NCI-H526 (cell line): ENCODE measurements at regions not wholly inside any gene's neighbourhood (a gene's known extent, or its start where the extent isn't known, plus 50 kb on each side); places are given as distances from the start of the nearest gene placed in this dataset.

ENCODE experiments used
- DNase-seq, 2 experiments: peaks; one replicate each; lab custom pipeline; 2025; lab: John Stamatoyannopoulos, UW

DNA sequence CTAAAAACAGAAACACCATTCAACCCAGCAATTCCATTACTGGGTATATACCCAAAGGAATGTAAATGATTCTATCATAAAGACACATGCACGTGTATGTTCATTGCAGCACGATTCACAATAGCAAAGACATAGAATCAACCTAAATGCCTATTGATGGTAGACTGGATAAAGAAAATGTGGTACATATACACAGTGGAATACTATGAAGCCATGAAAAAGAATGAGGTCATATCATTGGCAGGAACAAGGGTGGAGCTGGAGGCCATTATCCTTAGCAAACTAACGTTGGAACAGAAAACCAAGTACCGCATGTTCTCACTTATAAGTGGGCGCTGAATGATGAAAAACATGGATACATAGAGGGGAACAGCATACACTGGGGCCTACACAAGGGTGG, 77.2 kb upstream of the MYOCD start:
- DNase-seq, result no peak

DNA sequence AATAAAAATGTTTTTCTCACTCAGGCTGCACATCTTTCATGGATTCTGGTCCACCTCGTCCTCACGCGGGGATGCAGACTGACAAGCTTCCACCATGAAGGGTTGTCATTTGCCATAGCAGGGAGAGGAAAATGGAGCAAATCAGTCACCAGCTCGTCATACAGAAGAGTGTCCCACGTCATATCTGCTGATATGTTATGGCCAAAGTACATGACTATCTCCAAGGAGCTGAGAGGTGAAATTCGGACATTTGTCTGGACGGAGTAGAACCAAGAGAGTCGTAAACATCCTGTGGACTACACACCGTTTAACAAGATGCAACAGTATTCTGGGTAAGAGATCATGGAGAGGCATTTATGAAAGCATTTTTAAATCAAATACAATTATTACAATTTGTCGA, 75.3 kb upstream of the MYOCD start:
- DNase-seq, result no peak

DNA sequence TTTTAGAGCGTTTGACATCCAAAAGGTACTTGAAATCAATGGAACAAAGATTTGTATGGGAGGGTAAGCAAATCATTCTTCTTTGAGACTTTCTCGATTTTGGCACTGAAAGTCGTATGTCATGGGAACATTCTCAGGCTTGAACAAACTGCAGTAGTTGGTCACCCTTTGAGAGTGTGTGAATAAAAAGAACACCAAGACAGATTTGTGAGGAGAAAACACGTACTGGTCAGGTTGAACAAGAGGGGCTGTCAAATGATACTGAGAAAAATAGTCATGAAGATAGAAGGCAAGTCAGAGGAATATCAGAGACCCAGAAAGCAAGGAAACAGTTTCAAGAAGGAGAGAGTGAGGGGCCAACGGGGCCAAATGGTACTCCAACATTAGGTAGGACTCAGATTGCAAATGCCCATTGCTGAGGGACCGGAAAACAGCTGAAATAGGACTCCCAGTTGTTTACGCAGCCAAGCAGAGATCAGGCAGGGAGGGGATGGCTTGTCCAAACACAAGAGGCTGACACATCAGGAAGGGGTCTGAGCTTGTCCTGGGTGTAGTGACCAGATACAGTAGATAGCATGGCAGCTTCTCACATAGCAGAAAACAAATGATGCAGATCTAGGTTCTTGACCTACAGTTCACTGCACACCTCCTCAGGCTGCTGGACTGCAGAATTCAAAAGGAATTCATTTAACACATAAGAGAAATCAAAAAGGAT, 74.5 kb upstream of the MYOCD start:
- DNase-seq, result no peak

DNA sequence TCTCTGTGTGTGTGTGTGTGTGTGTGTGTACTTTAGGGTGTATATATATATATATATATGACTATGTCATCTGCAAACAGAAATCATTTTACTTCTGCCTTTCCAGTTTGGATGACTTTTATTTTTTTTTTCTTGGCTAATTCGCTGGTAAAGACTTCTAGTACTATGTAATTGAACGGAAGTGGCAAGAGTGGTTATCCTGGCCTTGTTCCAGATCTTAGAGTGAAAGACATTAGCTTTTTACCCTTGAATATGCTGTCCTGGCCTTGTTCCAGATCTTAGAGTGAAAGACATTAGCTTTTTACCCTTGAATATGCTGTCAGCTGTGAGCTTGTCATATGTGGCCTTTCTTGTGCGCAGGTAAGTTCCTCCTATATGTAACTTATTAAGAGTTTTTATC, 72.7 kb upstream of the MYOCD start:
- DNase-seq, result no peak

DNA sequence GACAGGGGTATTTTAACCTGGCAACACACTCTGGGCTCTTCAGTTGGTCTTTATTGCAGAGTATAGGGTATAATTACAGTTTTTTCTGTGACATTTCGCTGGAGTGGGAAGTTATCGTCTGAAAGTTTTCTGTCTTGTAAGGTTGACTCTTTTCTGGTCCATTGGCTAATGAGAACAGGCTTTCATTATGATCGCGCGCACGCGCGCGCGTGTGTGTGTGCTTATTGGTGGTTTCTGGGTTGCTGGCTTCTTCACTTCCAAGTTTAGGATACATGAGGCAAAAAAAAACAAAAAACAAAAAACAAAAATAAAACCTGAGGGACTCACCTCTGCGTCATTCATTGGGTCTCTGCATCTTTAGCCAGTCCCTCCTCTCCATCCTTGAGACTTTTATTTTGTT, 68.7 kb upstream of the MYOCD start:
- no peak for DNase-seq

DNA sequence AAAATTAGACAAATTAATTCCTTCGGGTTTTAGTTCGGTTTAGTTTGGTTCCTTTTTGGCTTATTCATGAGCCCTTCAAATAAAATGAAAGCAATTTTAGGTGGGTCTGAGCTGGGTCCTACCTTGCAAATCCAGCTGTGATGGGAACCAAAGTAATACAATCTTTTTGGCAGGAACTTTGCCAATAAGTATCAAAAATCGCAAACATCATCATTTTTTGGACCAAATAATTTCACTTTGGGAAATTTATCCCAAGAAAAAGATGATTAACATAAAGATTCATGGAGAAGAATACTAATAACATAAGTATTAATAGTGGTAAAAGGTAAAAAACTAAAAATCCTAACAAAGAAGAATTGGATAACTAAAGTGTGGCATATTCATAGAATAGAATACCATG, 67.8 kb upstream of the MYOCD start:
- no peak for DNase-seq

DNA sequence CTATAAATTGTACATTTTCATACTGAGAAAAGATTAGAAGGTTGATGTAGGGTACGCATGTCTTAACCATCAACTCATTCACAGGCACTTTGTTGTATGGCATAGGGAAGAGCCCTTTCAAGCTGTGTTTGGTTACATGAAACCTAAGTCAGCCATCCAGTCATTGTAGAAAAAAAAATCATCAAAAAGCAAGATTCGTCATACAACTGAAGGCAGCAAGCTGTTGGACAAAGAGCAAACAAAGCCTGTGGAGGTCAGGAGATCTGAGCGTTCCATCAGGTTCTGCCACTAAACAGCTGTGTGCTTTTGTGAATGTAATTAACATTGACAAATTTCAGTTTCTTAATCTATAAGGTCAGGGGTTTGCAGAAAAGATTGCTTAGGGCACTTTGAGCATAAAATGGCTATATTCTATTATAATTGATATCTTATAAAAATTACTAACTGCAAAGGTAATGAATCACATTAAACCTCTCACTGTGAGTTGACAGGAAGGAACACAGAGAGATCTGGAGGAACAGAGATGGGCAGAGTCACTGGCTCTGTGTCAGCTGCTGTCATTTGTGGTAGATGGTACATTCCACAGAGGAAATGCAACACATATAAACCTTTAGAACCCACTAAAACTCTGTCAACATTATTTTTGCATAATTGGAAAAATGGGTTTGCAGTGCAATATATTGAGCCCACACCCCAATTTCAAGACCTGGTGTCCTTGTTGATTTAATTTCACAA, 66.3 kb upstream of the MYOCD start:
- no peak for DNase-seq

DNA sequence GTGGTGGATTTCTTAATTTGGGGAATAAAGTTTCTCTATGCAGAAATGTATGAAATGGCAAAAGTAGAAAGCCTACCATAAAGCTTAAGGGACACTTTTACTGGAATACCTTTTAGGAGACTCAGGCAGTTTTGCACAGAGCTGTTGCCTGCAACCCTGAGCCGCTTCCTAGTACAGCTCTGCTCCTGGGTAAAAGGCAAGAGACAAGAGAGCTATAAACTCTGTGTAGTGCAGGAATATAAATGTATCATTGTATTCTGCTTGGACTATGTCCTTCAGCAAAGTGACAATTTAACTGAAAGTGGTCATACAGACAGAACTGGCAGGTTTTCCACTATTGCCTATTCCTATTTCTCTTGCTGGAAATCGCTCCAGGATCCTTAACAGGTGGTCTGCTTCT, 65.3 kb upstream of the MYOCD start:
- DNase-seq, result no peak

DNA sequence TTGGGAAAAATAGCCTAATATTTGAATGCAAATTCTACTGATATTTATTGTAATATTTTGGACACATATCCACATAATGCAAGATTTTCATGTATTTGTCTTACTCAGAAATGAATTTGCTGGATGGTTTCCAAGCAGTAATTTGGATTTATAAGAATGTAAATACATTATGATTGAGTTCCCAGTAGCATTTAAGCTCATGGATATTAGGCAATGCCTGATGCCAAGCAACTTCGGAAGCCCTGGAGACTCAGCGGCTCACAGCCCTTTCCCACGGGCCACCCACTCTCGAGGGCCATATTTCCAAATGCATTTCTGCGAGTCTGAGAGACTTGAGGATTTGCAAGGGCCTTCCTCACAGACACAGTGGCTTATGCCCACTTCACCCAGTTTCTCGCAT, 62.1 kb upstream of the MYOCD start:
- DNase-seq, result no peak

DNA sequence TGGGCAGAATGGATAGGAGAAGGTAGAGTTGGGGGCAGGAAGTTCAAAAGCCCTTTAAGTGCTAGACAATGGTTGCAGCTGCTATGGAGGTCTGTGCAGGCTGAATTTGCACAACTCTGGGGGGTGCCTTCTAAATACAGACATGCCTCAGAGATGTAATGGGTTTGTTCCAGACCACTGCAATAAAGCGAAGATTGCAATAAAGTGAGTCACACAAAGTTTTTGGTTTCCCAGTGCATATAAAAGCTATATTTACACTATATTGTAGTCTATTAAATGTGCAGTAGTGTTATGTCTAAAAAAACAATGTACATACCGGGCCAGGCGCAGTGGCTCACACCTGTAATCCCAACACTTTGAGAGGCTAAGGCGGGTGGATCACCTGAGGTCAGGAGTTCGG, 60.5 kb upstream of the MYOCD start:
- no peak for DNase-seq

DNA sequence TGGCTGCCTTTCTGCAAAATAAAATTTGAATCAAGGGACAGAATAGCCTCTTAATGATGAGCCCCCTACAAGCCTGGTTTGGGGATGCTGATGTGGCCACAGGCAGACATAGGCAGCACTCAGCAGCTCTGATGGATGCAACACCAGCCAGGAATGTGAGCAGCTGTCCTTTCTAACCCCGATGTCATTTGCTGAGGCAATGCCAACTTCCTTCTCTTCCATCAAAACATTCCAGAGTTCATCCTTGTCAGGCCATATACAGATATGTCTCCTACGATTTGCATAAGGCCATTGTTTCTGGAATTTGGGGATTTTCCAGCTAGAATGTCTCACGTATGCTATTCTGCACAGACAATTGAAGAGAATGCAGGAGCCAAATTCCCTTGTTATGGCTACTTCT, 52.1 kb upstream of the MYOCD start:
- DNase-seq, result no peak
